Activated naive CD8-positive, alpha-beta T cell treated with anti-CD3 and anti-CD28 coated beads, Interleukin-2, amount 10 ng/mL, durations not matched to agents 7 days and 5 days (primary cell): ENCODE measurements at regions not wholly inside any gene's neighbourhood (a gene's known extent, or its start where the extent isn't known, plus 50 kb on each side); places are given as distances from the start of the nearest gene placed in this dataset.

ENCODE experiments used
- ATAC-seq: fragments of 150-1000 bp; cut with Tn5 transposase; one replicate; pipeline ENCODE4 v1.10.0; 2021; ENCODE audit warnings: low read depth, moderate library complexity
- POLR2A ChIA-PET: fragments of 350-600 bp; sonication (Branson Sonifier 250); formaldehyde crosslinking; loops from one replicate; lab custom pipeline; 2021; ENCODE audit warnings: antibody characterized with exemption; lab: Charles Lee
- DNase-seq: peaks from one replicate; pipeline ENCODE4 v3.0.0; 2021
- H3K27ac Mint-ChIP-seq: one replicate; pipeline ENCODE4 v1.8.0; 2022; ENCODE audit warnings: mild to moderate bottlenecking, mixed read lengths
- H3K27me3 Mint-ChIP-seq: one replicate; pipeline ENCODE4 v1.8.0; 2022; ENCODE audit warnings: mild to moderate bottlenecking, moderate library complexity, mixed read lengths
- H3K36me3 Mint-ChIP-seq: one replicate; pipeline ENCODE4 v1.8.0; 2021; ENCODE audit warnings: mild to moderate bottlenecking, mixed read lengths
- H3K4me1 Mint-ChIP-seq: one replicate; pipeline ENCODE4 v1.8.0; 2021; ENCODE audit warnings: mixed read lengths
- H3K4me3 Mint-ChIP-seq: one replicate; pipeline ENCODE4 v1.8.0; 2022; ENCODE audit warnings: mild to moderate bottlenecking, moderate library complexity, mixed read lengths
- H3K9me3 Mint-ChIP-seq: one replicate; pipeline ENCODE4 v1.8.0; 2021; ENCODE audit warnings: mixed read lengths

GRCh38 chr11:109303342-109303741 is 118.6 kb upstream of the C11orf87 start:
- ATAC-seq (no peak), DNase-seq (no peak)
- Mint-ChIP-seq H3K9me3 (no peaks in the 10 kb centered on the region), H3K4me1 (no peaks in the 10 kb centered on the region), H3K27me3 (no peaks in the 10 kb centered on the region), H3K36me3 (no peaks in the 10 kb centered on the region), H3K4me3 (no peak overlapping the region), H3K27ac (no peak overlapping the region)
- POLR2A ChIA-PET, result no interaction called here

GRCh38 chr11:109304159-109304558 is 117.8 kb upstream of the C11orf87 start:
- Mint-ChIP-seq H3K9me3 (no peaks in the 10 kb centered on the region), H3K36me3 (no peaks in the 10 kb centered on the region), H3K4me3 (no peak overlapping the region), H3K27ac (no peak overlapping the region), H3K27me3 (no peaks in the 10 kb centered on the region), H3K4me1 (no peaks in the 10 kb centered on the region)
- POLR2A ChIA-PET, result no interaction called here
- no peak for DNase-seq
- ATAC-seq, result no peak

GRCh38 chr11:109305009-109305408 is 117.0 kb upstream of the C11orf87 start:
- POLR2A ChIA-PET, result no interaction called here

GRCh38 chr11:109306322-109306721 is 115.7 kb upstream of the C11orf87 start:
- Mint-ChIP-seq H3K36me3 (no peaks in the 10 kb centered on the region), H3K9me3 (no peaks in the 10 kb centered on the region), H3K4me3 (no peak overlapping the region), H3K4me1 (no peaks in the 10 kb centered on the region), H3K27me3 (no peaks in the 10 kb centered on the region), H3K27ac (no peak overlapping the region)
- POLR2A ChIA-PET, result no interaction called here
- DNase-seq (no peak), ATAC-seq (no peak)

More at GRCh38 chr11:109305009-109305408, 117.0 kb upstream of the C11orf87 start:
- Mint-ChIP-seq H3K4me1 (no peaks in the 10 kb centered on the region), H3K36me3 (no peaks in the 10 kb centered on the region), H3K4me3 (no peak overlapping the region), H3K27ac (no peak overlapping the region), H3K9me3 (no peaks in the 10 kb centered on the region), H3K27me3 (no peaks in the 10 kb centered on the region)
- no peak for ATAC-seq
- no peak for DNase-seq

GRCh38 chr11:109307366-109307765 is 114.6 kb upstream of the C11orf87 start:
- H3K36me3 Mint-ChIP-seq, result no peaks in the 10 kb centered on the region
- H3K27ac Mint-ChIP-seq, result no peak overlapping the region
- no peaks in the 10 kb centered on the region for H3K27me3 Mint-ChIP-seq
- ATAC-seq (no peak), DNase-seq (no peak)
- POLR2A ChIA-PET, result no interaction called here
- no peaks in the 10 kb centered on the region for H3K4me1 Mint-ChIP-seq
- H3K4me3 Mint-ChIP-seq, result no peak overlapping the region
- H3K9me3 Mint-ChIP-seq, result no peaks in the 10 kb centered on the region

- H3K36me3 Mint-ChIP-seq, result no peaks in the 10 kb centered on the region
- no peaks in the 10 kb centered on the region for H3K4me1 Mint-ChIP-seq
- no peak overlapping the region for H3K4me3 Mint-ChIP-seq
- H3K9me3 Mint-ChIP-seq, result no peaks in the 10 kb centered on the region
- DNase-seq, result no peak
- POLR2A ChIA-PET, result no interaction called here
- no peak for ATAC-seq
- no peak overlapping the region for H3K27ac Mint-ChIP-seq
- H3K27me3 Mint-ChIP-seq, result no peaks in the 10 kb centered on the region
Observed at GRCh38 chr11:109308551-109308950, 113.4 kb upstream of the C11orf87 start.

GRCh38 chr11:109309153-109309552 is 112.8 kb upstream of the C11orf87 start:
- DNase-seq, result no peak
- no peak for ATAC-seq
- Mint-ChIP-seq H3K4me1 (no peaks in the 10 kb centered on the region), H3K9me3 (no peaks in the 10 kb centered on the region), H3K27me3 (no peaks in the 10 kb centered on the region), H3K4me3 (no peak overlapping the region), H3K27ac (no peak overlapping the region), H3K36me3 (no peaks in the 10 kb centered on the region)
- POLR2A ChIA-PET, result no interaction called here

GRCh38 chr11:109317726-109318125 is 104.3 kb upstream of the C11orf87 start:
- POLR2A ChIA-PET, result no interaction called here
- DNase-seq, result no peak
- no peaks in the 10 kb centered on the region for H3K36me3 Mint-ChIP-seq
- H3K9me3 Mint-ChIP-seq, result no peaks in the 10 kb centered on the region
- peaks cover 2% of the 10 kb centered on the region for H3K27me3 Mint-ChIP-seq
- no peak overlapping the region for H3K27ac Mint-ChIP-seq
- no peaks in the 10 kb centered on the region for H3K4me1 Mint-ChIP-seq
- no peak overlapping the region for H3K4me3 Mint-ChIP-seq
- ATAC-seq, result no peak

GRCh38 chr11:109320595-109320994 is 101.4 kb upstream of the C11orf87 start:
- Mint-ChIP-seq H3K27ac (no peak overlapping the region), H3K4me1 (no peaks in the 10 kb centered on the region), H3K36me3 (no peaks in the 10 kb centered on the region), H3K27me3 (peaks cover 2% of the 10 kb centered on the region), H3K9me3 (no peaks in the 10 kb centered on the region), H3K4me3 (no peak overlapping the region)
- no peak for ATAC-seq
- no peak for DNase-seq
- POLR2A ChIA-PET, result no interaction called here

- ATAC-seq (no peak), DNase-seq (no peak)
- Mint-ChIP-seq H3K27me3 (no peaks in the 10 kb centered on the region), H3K27ac (no peak overlapping the region), H3K4me3 (no peak overlapping the region), H3K36me3 (no peaks in the 10 kb centered on the region), H3K9me3 (no peaks in the 10 kb centered on the region), H3K4me1 (no peaks in the 10 kb centered on the region)
- POLR2A ChIA-PET, result no interaction called here
Observed at GRCh38 chr11:109326781-109327180, 95.2 kb upstream of the C11orf87 start.

- Mint-ChIP-seq H3K9me3 (no peaks in the 10 kb centered on the region), H3K27me3 (peaks cover 2% of the 10 kb centered on the region), H3K4me1 (no peaks in the 10 kb centered on the region), H3K4me3 (no peak overlapping the region), H3K27ac (no peak overlapping the region), H3K36me3 (no peaks in the 10 kb centered on the region)
- POLR2A ChIA-PET, result no interaction called here
- DNase-seq (no peak), ATAC-seq (no peak)
Observed at GRCh38 chr11:109329716-109330115, 92.3 kb upstream of the C11orf87 start.

GRCh38 chr11:109338131-109338530 is 83.9 kb upstream of the C11orf87 start:
- POLR2A ChIA-PET, result no interaction called here
- no peak overlapping the region for H3K27ac Mint-ChIP-seq
- H3K27me3 Mint-ChIP-seq, result peaks cover 2% of the 10 kb centered on the region
- DNase-seq (no peak), ATAC-seq (no peak)
- H3K9me3 Mint-ChIP-seq, result peaks cover 1% of the 10 kb centered on the region
- no peaks in the 10 kb centered on the region for H3K4me1 Mint-ChIP-seq
- H3K36me3 Mint-ChIP-seq, result no peaks in the 10 kb centered on the region
- H3K4me3 Mint-ChIP-seq, result no peak overlapping the region

GRCh38 chr11:109342261-109342660 is 79.7 kb upstream of the C11orf87 start:
- Mint-ChIP-seq H3K36me3 (no peaks in the 10 kb centered on the region), H3K9me3 (no peaks in the 10 kb centered on the region), H3K27me3 (no peaks in the 10 kb centered on the region), H3K4me1 (no peaks in the 10 kb centered on the region), H3K27ac (no peak overlapping the region), H3K4me3 (no peak overlapping the region)
- POLR2A ChIA-PET, result no interaction called here
- DNase-seq (no peak), ATAC-seq (no peak)

- H3K27ac Mint-ChIP-seq, result no peak overlapping the region
- POLR2A ChIA-PET, result no interaction called here
- no peaks in the 10 kb centered on the region for H3K36me3 Mint-ChIP-seq
- H3K9me3 Mint-ChIP-seq, result no peaks in the 10 kb centered on the region
- no peaks in the 10 kb centered on the region for H3K4me1 Mint-ChIP-seq
- H3K4me3 Mint-ChIP-seq, result no peak overlapping the region
- no peaks in the 10 kb centered on the region for H3K27me3 Mint-ChIP-seq
- DNase-seq (no peak), ATAC-seq (no peak)
Observed at GRCh38 chr11:109343242-109343641, 78.7 kb upstream of the C11orf87 start.

- ATAC-seq (no peak), DNase-seq (no peak)
- Mint-ChIP-seq H3K36me3 (no peaks in the 10 kb centered on the region), H3K4me1 (no peaks in the 10 kb centered on the region), H3K27ac (no peak overlapping the region), H3K4me3 (no peak overlapping the region), H3K9me3 (peaks cover 3% of the 10 kb centered on the region), H3K27me3 (no peaks in the 10 kb centered on the region)
- POLR2A ChIA-PET, result no interaction called here
Observed at GRCh38 chr11:109347304-109347703, 74.7 kb upstream of the C11orf87 start.
